ENCODE measurements at regions not wholly inside any gene's neighbourhood (a gene's known extent, or its start where the extent isn't known, plus 50 kb on each side); places are given as distances from the start of the nearest gene placed in this dataset.

DNA sequence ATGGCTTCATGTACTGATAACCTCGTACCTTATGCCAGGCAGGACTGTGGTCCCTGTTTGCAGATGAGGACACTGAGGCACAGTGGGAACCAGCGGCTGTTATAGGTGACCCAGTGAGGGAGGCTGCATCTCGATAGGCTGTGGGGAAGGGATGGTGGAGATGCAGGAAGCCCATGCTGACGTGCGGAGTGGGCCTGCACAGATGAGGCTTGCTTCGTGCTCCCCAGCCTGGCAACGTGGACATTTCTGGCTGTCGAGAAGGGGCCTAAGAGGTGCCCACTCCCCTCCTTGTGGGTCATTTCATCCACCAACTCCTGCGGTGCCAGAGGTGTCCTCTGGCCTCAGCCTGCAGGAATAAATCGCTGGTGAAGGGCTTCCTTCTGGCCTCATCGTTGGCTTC lies 107.4 kb downstream of the SLC25A47 start:
- TF ChIP-seq, protein P1, sequence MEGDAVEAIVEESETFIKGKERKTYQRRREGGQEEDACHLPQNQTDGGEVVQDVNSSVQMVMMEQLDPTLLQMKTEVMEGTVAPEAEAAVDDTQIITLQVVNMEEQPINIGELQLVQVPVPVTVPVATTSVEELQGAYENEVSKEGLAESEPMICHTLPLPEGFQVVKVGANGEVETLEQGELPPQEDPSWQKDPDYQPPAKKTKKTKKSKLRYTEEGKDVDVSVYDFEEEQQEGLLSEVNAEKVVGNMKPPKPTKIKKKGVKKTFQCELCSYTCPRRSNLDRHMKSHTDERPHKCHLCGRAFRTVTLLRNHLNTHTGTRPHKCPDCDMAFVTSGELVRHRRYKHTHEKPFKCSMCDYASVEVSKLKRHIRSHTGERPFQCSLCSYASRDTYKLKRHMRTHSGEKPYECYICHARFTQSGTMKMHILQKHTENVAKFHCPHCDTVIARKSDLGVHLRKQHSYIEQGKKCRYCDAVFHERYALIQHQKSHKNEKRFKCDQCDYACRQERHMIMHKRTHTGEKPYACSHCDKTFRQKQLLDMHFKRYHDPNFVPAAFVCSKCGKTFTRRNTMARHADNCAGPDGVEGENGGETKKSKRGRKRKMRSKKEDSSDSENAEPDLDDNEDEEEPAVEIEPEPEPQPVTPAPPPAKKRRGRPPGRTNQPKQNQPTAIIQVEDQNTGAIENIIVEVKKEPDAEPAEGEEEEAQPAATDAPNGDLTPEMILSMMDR (IDR thresholded peaks at IDR 0.05), result no peak
- no peak for TF ChIP-seq POLR2A (IDR thresholded peaks at IDR 0.05)
- TF ChIP-seq EP300 (IDR thresholded peaks at IDR 0.05), result no peak

Measured in tibial nerve (tissue), 4 donors.